HG02852 (cell line): ENCODE measurements at regions not wholly inside any gene's neighbourhood (a gene's known extent, or its start where the extent isn't known, plus 50 kb on each side); places are given as distances from the start of the nearest gene placed in this dataset.
"Not testable (repeated sequence)": the region's sequence is repeated elsewhere in the genome, so short reads cannot be mapped to it uniquely, and the experiment has no call there.

Source experiments
- ATAC-seq: cut with Tn5 transposase; IDR thresholded peaks from one replicate; pipeline ENCODE4 v1.9.1; 2021; ENCODE audit warnings: mild to moderate bottlenecking, moderate library complexity; ENCODE audit not compliant: unreplicated experiment

GRCh38 chr2:34291076-34291475 lies 692.0 kb upstream of the FAM98A start:
- ATAC-seq: peak; percentile 86

GRCh38 chr2:34288016-34288415 lies 688.9 kb upstream of the FAM98A start:
- no peak for ATAC-seq

- no peak for ATAC-seq
Observed at GRCh38 chr2:34280606-34281005, 681.5 kb upstream of the FAM98A start.

- ATAC-seq: peak; percentile 90
Observed at GRCh38 chr2:34266908-34267697, 668.0 kb upstream of the FAM98A start.

- ATAC-seq: no peak
Observed at GRCh38 chr2:34261701-34262100, 662.6 kb upstream of the FAM98A start.

GRCh38 chr2:34254272-34254878 lies 655.3 kb upstream of the FAM98A start:
- no peak for ATAC-seq

- ATAC-seq: no peak
Observed at GRCh38 chr2:34252111-34252510, 653.0 kb upstream of the FAM98A start.

GRCh38 chr2:34251578-34251977 lies 652.5 kb upstream of the FAM98A start:
- no peak for ATAC-seq

- no peak for ATAC-seq
Observed at GRCh38 chr2:34244195-34244594, 645.1 kb upstream of the FAM98A start.

GRCh38 chr2:34242763-34243123 lies 643.6 kb upstream of the FAM98A start:
- ATAC-seq: no peak

GRCh38 chr2:34241905-34242762 lies 643.0 kb upstream of the FAM98A start:
- ATAC-seq: no peak

- no peak for ATAC-seq
Observed at GRCh38 chr2:34239511-34239910, 640.4 kb upstream of the FAM98A start.

- no peak for ATAC-seq
Observed at GRCh38 chr2:34234823-34235222, 635.7 kb upstream of the FAM98A start.

GRCh38 chr2:34229998-34230397 lies 630.9 kb upstream of the FAM98A start:
- no peak for ATAC-seq

- ATAC-seq: no peak
Observed at GRCh38 chr2:34215174-34215573, 616.1 kb upstream of the FAM98A start.

- not testable (repeated sequence) for ATAC-seq
Observed at GRCh38 chr2:34210382-34210781, 611.3 kb upstream of the FAM98A start.

- no peak for ATAC-seq
Observed at GRCh38 chr2:34204560-34204959, 605.5 kb upstream of the FAM98A start.

GRCh38 chr2:34201099-34201498 lies 602.0 kb upstream of the FAM98A start:
- ATAC-seq: no peak

GRCh38 chr2:34199971-34200370 lies 600.9 kb upstream of the FAM98A start:
- no peak for ATAC-seq

- no peak for ATAC-seq
Observed at GRCh38 chr2:34193164-34193563, 594.1 kb upstream of the FAM98A start.

GRCh38 chr2:34188464-34189303 lies 589.6 kb upstream of the FAM98A start:
- no peak for ATAC-seq
